ENCODE measurements at regions not wholly inside any gene's neighbourhood (a gene's known extent, or its start where the extent isn't known, plus 50 kb on each side); places are given as distances from the start of the nearest gene placed in this dataset.

DNA sequence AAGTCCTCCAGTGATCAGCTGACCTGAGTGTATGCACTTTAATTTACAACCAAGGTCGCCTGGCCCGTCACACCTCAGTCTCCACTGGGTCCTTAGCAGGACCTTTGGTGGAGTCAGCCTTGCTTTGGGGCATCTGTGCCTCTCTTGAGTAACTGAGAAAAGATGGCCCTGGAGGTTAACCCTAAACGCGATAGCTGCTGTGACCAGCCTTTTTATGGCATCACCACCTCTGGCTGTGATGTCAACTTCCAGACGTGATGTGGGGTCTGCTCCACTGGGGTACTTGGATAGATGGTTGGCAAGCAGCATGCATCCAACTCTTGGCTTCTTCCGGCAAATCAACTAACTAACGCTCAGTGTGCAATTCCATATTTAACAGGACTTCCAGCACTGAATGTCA, 122.8 kb upstream of the RTL1 start:
- TF ChIP-seq, protein P1, sequence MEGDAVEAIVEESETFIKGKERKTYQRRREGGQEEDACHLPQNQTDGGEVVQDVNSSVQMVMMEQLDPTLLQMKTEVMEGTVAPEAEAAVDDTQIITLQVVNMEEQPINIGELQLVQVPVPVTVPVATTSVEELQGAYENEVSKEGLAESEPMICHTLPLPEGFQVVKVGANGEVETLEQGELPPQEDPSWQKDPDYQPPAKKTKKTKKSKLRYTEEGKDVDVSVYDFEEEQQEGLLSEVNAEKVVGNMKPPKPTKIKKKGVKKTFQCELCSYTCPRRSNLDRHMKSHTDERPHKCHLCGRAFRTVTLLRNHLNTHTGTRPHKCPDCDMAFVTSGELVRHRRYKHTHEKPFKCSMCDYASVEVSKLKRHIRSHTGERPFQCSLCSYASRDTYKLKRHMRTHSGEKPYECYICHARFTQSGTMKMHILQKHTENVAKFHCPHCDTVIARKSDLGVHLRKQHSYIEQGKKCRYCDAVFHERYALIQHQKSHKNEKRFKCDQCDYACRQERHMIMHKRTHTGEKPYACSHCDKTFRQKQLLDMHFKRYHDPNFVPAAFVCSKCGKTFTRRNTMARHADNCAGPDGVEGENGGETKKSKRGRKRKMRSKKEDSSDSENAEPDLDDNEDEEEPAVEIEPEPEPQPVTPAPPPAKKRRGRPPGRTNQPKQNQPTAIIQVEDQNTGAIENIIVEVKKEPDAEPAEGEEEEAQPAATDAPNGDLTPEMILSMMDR (IDR thresholded peaks at IDR 0.05), result no peak
- TF ChIP-seq POLR2A (IDR thresholded peaks at IDR 0.05) (no peak), POLR2AphosphoS5 (IDR thresholded peaks at IDR 0.05) (no peak), EP300 (IDR thresholded peaks at IDR 0.05) (no peak)

Data from suprapubic skin (tissue), 4 donors.